GM12874 (cell line): ENCODE measurements at regions not wholly inside any gene's neighbourhood (a gene's known extent, or its start where the extent isn't known, plus 50 kb on each side); places are given as distances from the start of the nearest gene placed in this dataset.

Experiments
- CTCF ChIP-seq: IDR thresholded peaks from 2 replicates; pipeline ENCODE4 v1.5.1; 2011; ENCODE audit warnings: low read depth, mild to moderate bottlenecking, control low read depth, low read length, moderate library complexity; ENCODE audit not compliant: insufficient read depth

- no peak for TF ChIP-seq CTCF
Observed at GRCh38 chr10:64067859-64068258, 546.7 kb downstream of the REEP3 start.

GRCh38 chr10:64070241-64070640 is 549.0 kb downstream of the REEP3 start:
- no peak for TF ChIP-seq CTCF

GRCh38 chr10:64071218-64071617 is 550.0 kb downstream of the REEP3 start:
- TF ChIP-seq CTCF, result no peak

- no peak for TF ChIP-seq CTCF
Observed at GRCh38 chr10:64075604-64076003, 554.4 kb downstream of the REEP3 start.

- no peak for TF ChIP-seq CTCF
Observed at GRCh38 chr10:64076322-64076940, 555.2 kb downstream of the REEP3 start.

- no peak for TF ChIP-seq CTCF
Observed at GRCh38 chr10:64079341-64079740, 558.1 kb downstream of the REEP3 start.

GRCh38 chr10:64080071-64080470 is 558.9 kb downstream of the REEP3 start:
- no peak for TF ChIP-seq CTCF
